K562 (cell line): ENCODE measurements at regions not wholly inside any gene's neighbourhood (a gene's known extent, or its start where the extent isn't known, plus 50 kb on each side); places are given as distances from the start of the nearest gene placed in this dataset.

Source experiments
- BCLAF1 ChIP-seq, 2 experiments: fragments of 450-650 bp in 1 of 2; IDR thresholded peaks; 2 replicates each; pipeline ENCODE4 v1.6.1; 2011 to 2017; ENCODE audit warnings: low read depth in 2 of 2, antibody characterized with exemption in 1 of 2, borderline replicate concordance in 1 of 2, low read length in 1 of 2, mild to moderate bottlenecking in 1 of 2, mixed read lengths in 1 of 2; ENCODE audit not compliant: control insufficient read depth in 1 of 2
- TAF15 ChIP-seq: fragments of 200-400 bp; formaldehyde crosslinking; IDR thresholded peaks from 2 replicates; pipeline ENCODE4 v1.6.1; 2017; ENCODE audit warnings: mild to moderate bottlenecking, low read depth, low read length, moderate library complexity
- TF ChIP-seq, protein P1 (sequence below): fragments of 450-650 bp; formaldehyde crosslinking; conservative IDR thresholded peaks from 2 replicates; pipeline ENCODE4 v1.4.0; 2022; ENCODE audit warnings: mild to moderate bottlenecking, missing genetic modification characterization

- TF ChIP-seq BCLAF1 (IDR thresholded peaks at IDR 0.05; ENCODE audit: borderline replicate concordance in 1 of 2, control insufficient read depth in 1 of 2, low read depth in 2 of 2, low read length in 1 of 2), result no peak
- TF ChIP-seq, protein P1, sequence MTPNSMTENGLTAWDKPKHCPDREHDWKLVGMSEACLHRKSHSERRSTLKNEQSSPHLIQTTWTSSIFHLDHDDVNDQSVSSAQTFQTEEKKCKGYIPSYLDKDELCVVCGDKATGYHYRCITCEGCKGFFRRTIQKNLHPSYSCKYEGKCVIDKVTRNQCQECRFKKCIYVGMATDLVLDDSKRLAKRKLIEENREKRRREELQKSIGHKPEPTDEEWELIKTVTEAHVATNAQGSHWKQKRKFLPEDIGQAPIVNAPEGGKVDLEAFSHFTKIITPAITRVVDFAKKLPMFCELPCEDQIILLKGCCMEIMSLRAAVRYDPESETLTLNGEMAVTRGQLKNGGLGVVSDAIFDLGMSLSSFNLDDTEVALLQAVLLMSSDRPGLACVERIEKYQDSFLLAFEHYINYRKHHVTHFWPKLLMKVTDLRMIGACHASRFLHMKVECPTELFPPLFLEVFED (CRISPR knock-in tag), result no peak
- no peak for TF ChIP-seq TAF15
Observed at GRCh38 chr16:87058728-87059250, 258.4 kb downstream of the C16orf95 start (continued).
